Posterior cingulate gyrus (tissue), 11 donors: ENCODE measurements at regions not wholly inside any gene's neighbourhood (a gene's known extent, or its start where the extent isn't known, plus 50 kb on each side); places are given as distances from the start of the nearest gene placed in this dataset.
"Not testable (repeated sequence)": the region's sequence is repeated elsewhere in the genome, so short reads cannot be mapped to it uniquely, and the experiment has no call there.

ENCODE experiments used
- DNase-seq, 10 donors: peaks; one replicate each; pipeline versions ENCODE4 v3.0.0 to v3.0.0-alpha.2; 2020 to 2021; ENCODE audit warnings: mixed read lengths in 3 of 10
- intact Hi-C: fragments of 100-400 bp; cut with DNase I; formaldehyde crosslinking; loops from one replicate; pipeline ENCODE4 v1.15.1; 2023

DNA sequence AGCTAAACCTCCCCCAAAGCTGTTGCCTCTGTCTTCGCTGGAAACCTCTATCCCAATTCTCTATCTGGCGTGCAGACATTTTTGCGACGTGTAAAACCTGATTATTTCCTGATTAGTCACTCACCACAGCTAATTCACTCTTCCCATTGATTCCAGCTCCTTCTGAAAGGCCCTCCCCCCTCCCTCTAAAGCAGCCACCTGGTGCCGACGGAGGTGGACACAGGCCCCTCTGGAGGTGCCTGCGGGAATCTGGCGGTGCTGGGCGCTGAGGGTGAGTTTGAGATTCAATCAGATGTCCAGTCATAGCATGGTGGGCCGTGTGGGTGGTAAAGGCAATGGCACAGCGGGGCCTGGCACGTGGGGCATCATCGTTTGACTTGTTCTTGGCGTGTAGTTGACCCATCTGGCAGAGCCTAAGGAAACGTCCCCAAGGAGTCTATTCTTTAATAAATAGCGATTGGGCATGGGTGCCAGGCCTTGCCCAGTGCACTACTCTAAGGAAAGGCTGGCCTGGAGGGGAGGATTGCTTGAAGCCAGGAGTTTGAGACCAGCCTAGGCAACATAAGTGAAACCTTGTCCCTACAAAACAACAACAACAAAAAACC lies 271.1 kb upstream of the MVB12B start:
- intact Hi-C loops = no loop called here
- DNase-seq = peak in 3 of 10 donors; percentile 45 to 57 (median 45)

DNA sequence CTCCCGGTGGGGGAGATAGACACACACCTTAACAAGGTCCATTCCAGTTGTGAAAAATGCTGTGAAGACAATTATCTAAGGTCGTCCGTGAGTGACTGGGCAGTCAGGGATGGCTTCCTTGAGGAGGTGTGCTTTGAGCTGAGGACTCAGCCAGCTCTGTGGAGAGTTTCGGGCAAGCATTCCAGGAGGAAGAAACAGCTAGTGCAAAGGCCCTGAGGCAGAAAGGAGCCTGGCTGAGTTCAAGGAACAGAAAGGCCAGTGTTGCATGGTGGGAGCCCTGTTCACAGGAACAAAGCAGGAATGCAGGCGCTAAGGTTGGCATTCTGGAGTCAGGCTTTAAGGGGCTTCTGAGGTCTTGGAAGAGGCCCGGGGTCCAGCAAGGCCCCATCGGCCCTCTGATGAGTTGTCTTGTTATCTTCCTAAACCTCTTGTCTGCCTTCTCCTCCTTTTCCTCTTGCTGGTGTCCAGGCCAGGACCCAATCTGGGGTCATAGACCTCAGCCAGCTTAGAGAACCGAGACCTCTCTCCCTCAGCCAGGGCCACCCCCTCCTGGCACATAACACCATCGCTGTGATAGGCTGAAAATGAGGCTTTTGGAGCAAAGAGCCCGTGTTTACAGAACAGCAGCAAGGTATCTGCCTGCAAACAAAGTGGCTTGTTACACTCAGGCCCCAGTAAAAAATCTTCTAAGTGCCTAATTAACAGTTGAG lies 270.2 kb upstream of the MVB12B start:
- DNase-seq = peak in 2 of 10 donors; percentile 22 to 58
- intact Hi-C loops = no loop called here

DNA sequence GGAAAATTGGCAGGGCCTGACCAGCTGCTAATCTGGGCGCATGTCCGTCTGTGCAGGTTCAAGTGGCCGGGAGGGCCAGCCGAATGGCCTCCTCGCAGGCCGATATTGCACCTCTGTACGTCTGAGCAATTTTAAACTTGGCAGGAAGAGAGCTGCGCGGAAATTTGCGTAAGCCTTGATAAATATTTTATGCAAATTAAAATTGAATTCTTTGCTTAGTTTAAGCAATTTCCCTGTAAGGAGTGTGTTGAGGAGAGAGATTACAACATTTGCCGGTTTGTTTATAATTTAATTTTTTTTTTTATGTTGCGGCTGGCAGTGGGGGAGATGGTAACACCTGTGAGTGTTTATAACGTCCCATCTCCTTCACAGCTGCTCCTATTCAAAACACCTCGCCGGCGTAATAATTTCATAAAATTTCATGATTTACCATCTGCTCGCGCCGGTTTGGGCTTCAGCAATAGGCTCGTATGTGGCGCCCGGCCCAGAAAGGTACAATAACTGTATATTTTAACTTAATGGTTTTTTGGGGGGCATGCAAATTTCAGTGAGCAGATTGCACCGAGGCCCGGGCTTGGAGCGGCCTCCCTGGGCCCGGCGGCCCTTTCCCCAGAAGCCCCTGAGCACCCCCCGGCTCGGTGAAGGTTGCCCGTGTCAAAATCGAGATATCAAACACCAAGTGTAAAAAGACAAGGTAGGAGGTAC lies 269.4 kb upstream of the MVB12B start:
- intact Hi-C loops = no loop called here
- peak in 2 of 10 donors; percentile 50 to 64 for DNase-seq

DNA sequence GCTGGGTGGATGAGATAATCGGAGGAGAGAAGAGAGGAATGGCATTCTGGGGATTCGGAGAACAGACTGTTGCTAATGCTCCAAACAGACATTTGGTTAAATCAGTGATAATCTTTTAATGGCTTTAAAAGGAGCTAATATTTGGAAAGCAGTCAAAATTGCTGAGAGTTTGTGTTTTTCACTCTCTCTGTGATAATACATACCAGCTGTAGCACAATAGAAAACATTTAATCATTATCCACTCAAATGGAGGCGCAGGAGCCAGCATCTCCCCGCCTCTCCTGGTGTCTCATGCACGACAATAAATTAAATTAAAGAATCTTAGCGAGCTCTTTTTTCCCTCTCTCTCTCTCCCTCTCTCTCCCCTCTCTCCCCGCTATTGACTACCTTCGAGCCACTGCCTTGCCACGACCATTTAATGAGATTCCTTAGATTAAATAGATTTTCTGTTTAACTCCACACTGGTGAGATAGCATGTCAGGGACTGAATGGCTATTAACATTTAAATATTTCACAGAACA lies 268.6 kb upstream of the MVB12B start:
- intact Hi-C loops = no loop called here
- DNase-seq = peak in 2 of 10 donors; percentile 3 to 27

DNA sequence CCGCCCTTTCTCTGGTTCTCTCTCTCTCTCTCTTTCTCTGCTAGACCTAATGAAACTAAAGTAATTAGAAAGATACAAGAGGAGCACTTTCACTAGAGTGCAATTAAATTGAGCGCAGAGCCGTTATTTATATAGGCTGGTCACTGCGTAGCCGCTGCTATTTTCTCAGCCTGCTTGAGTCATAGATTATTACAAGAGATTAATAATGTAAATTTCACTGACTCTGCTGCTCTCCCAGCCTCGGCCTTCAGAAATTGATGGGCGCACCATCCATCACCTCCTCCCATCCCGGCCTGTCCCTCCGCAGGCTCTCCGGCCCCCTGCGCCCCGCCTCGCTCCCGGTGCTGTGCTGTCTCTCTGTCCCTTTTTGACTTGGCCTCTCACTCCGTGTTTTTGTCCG lies 268.0 kb upstream of the MVB12B start:
- intact Hi-C loops = no loop called here
- peak in 2 of 10 donors; percentile 28 to 43 for DNase-seq

DNA sequence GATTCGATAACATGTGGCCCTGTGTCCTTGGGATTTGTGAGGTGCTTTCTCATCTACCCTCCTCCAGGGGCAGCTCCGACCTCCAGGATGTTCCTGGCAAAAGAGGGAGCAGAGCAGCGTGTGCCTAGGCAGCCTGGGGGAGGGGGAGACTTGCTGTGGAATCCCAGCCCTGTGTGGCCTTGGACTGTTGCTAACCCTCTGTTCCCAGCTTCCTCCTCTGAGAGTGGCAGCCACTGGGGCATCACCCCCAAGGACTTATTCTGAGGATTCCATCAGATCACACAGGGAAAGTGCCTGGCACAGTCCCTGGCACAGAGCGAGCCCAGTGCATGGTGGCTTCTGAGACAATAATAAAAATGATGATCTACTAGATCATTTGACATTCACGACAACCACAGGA lies 265.1 kb upstream of the MVB12B start:
- DNase-seq = peak in 2 of 10 donors; percentile 15 to 34
- intact Hi-C loops = no loop called here

DNA sequence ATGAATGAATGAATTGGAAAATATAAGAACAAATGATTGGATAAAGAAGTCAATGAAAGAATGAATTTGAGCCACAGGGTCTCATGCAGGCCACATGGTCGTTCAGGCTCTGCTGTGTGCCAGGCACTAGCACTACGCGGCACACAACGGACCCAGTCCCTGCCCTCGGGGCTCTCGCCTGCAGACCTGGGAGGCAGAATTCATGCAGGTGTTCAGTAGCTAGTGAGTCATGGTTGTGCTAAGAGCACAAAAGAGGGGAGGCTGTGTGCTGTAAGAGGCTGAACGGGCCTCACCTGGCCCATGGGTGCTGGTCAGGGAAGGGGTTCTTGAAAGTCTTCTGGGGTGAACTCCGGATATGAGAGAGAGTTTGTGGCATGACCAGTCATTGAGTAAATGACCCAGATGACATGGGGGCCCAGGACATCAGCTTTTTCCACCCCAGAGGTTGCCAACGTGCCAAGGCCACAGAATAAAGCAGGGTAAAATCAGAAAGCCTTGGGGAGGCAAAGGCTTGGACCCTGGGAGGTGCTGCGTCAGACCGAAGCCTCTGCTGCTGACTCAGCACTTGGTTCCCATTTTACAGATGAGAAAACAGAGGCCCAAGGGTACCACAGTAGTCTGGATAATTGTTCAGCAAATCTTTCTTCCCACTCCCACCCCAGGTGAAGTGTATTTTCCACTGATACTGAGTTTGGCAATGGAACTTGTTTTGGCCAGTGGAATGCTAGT lies 264.3 kb upstream of the MVB12B start:
- intact Hi-C loops = no loop called here
- peak in 2 of 10 donors; percentile 36 to 55 for DNase-seq

DNA sequence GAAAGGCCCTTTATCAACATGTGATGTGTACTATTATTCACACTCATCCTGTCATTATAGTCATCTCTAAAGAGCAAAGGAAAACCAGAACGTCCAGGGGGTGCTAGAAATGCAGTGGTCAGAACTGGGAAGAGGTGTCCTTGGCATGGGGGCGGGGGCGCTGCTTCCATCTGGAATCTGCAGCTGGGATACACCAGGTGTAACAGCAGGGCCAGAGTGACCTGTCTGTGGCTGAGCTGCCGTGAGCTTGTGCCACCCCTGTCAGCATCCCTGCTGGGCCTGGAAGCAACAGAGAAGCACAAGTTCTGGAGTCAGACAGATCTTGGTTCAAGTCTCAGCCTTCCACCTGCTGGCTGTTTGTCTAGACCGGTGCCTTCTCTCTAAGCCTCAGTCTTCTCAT lies 263.3 kb upstream of the MVB12B start:
- DNase-seq = peak in 2 of 10 donors; percentile 32 to 52
- intact Hi-C loops = no loop called here

DNA sequence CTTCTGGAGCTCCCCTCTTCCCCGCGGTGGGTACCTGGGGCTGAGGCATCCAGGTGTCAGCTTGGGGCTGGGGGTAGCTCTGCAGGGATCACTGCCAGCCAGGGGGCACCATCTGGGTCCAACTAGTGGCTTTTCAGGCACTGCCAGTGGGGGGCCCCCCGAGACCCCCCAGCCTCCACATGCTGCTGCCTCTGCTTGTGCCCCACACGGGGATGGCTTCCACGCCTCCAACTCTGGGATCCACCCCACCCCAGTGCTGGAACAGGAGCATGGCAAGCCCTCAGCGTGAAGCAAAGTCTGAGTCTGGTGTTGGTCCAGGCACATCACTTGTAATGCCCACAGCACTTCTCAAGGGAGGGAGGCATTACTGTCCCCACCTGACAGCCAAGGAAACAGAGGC lies 260.5 kb upstream of the MVB12B start:
- DNase-seq = peak in 3 of 10 donors; percentile 32 to 71 (median 55)
- intact Hi-C loops = no loop called here

DNA sequence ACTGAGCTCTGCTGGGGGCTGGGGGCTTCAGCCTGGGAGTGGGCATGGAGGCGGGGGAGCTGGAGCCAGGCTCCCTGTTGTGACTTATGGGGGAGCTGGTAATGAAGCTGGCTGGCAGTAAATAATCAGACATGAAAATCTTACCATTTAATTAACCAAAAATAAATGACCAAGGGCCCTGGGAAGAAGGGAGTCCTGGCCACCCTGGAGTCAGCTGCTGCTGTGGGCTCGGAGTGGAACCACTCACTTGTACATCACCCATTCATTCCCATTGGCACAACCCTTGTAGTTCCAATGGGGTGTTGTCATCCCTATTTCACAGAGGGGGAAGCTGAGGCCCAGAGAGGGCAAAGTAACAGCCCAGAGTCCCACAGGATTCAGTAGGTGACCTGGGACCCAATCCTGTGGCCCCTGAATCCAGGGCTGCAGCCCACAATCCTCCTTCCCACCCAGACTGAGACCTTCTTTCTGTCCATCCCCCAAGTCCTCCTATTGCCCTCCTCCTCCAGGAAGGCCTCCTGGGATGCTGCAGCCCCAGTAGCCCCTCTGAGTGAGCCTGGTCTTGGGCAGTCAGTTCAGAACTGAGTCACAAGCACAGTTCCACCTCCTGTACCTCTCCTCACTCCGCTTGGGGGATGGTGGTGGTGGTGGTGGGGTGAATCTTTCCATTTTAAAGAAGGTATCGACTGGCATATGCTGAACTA lies 259.4 kb upstream of the MVB12B start:
- DNase-seq = peak in 2 of 10 donors; percentile 29 to 34
- intact Hi-C loops = no loop called here

DNA sequence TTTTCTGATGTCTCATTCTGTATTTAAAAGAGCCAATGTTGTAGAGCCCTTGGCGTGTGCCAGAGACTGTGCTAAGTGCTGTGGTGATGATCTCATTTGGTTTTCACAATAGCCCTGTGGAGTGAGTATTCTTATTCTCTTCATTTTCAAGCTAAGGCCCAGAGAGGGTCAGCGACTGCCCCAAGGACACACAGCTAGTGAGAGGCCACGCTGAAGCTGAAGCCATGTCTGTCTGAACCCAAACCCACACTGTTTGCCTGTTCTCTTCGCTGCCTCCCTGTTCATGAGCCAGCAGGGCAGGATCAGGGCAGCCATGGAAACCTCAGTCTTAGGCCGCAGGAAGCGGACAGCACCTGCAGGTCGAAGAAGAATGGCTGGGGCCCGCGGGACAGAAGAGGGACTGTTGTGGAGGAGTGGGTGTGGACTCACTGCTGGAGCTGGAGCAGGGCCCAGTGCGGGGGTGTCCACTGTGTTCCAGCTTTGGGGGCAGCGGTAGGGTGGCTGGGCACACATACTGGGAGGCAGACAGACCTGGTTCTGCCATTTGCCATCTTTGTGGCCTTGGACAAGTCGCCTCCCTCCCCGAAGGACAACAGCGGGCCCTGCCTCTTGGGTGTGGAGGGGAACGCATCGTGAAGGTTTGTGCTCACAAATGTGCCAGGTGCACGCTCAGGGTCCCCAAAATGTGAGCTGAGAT lies 257.9 kb upstream of the MVB12B start:
- DNase-seq = peak in 3 of 10 donors; percentile 52 to 67 (median 56)
- intact Hi-C loops = no loop called here

DNA sequence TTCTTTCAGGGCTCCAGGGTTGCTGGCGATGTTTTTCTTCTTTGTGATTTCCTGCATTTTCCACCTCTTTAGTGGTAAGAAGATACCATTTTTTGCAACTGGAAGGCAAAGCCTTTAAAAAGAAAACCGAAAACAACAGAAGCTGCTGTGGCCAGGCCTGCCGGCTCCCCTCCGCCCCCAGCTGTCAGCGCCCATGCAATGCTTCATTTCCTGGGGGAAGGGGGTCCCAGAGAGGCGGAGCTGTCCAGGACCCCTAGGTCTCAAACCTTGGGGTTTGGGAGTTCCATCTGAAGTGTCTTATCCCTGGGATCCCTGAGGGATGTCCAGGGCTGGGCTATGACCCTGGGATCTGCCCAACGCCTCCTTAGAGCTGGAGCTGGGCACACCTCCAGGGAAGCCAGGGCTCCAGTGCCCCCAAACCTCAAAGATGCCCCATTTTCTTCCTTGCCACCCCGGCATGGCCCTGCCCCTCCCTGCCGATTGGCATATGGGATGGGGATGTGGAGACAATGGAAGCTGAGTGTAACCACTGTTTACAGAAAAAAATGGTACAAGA lies 257.2 kb upstream of the MVB12B start:
- intact Hi-C loops = no loop called here
- DNase-seq = peak in 3 of 10 donors; percentile 39 to 67 (median 55)

DNA sequence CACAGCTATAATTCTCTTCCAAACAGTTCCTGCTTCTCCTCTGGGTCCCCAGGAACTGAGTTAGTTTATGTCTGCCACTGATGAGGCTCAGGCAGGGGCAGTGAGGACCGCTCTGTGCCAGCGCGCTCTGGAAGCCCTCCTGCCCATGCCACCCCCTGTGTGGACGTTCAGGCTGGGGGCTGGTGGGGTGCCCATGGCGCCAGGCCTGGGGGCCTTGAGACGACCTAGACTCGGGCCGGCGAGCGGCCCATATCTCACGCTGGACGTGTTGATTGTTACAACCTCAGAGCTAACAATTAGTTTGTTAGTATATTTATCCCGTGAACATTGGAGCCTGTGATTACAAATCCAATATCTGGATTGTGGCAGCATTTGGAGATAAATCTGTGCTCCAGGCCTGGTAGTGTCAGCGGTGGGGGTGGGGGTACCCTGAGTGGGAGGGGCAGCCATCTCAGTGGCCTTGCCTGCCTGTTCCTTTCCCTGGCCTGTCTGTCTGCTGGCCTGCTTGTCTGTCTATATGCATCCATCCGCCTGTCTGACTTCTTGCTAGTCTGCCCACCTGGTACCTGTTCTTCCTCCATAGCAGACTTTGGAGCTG lies 256.5 kb upstream of the MVB12B start:
- intact Hi-C loops = no loop called here
- DNase-seq = peak in 3 of 10 donors; percentile 44 to 69 (median 50)

DNA sequence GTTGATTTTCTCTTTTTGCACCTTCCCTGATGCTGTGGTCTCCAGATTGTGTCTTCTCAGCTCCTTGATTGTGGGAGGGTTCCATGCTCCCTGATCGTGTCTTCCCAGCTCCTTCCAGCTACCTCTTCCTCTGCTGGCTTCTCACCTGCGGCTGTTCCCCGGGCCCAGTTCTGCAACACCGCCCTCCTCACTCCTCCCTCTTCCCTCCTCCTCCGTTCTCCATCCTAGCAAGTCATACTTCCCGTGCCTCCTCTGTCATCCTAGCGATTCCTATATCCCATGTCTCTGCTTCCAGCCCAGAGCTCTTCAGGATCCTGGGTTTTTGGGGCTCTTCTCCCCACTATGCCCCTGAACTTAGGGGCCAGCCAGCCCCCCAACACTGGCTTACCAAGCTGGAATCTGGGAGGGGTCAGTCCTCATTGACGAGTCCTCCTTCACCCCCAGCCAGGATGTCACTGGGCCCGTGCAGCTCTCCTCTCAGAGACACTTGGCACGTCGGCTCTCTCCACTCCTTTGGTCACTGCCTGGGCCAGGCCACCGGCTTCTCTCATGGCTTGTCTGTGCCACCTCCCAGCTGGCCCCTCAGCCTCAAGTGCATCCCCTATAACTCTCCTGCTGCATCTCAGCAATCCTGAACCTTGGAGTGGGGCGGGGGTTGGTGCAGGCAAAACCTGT lies 255.4 kb upstream of the MVB12B start:
- intact Hi-C loops = no loop called here

DNA sequence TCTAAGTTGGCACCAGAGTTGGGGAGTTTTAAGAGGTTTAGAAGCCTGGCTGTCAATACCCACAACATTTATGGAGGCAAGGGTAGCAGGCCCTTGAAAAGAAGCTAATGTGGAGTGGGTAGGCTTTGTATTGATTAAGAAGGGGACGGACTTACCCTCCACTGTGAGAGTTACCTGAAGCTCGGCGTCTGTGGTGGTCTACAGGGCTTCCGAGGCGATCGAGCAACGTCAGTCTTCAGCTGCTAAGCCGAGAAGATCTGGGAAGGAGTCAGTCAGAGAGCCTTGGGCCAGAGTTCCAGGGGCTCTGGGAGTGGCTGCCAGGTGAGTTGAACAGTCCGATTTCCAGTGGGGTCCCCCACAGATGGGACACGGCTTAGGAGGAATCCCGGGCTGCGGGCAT lies 249.0 kb upstream of the MVB12B start:
- intact Hi-C loops = not testable (repeated sequence)
- DNase-seq = peak in 2 of 10 donors; percentile 52 to 62

More for the DNA sequence above, 255.4 kb upstream of the MVB12B start:
- DNase-seq = peak in 3 of 10 donors; percentile 54 to 72 (median 55)

DNA sequence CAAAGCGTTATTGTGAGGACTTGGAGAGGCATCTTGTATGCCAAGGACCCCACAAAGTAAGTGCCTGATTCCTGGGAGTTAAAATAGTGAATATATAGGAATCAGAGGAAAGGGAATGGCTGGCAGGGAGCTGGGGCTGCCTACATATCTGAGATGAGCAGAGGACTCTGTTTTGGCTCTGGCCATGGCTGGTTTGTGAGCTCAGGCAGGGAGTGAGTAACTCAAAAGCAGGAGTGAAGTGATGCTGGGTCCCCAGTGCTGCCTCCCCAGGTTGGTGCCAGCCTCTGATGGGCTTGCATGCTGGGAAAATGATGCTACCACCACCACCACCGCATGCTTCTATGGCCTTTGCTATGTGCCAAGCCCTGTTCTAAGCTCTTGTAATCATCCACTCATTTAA lies 246.0 kb upstream of the MVB12B start:
- intact Hi-C loops = no loop called here
- peak in 3 of 10 donors; percentile 23 to 66 (median 61) for DNase-seq

DNA sequence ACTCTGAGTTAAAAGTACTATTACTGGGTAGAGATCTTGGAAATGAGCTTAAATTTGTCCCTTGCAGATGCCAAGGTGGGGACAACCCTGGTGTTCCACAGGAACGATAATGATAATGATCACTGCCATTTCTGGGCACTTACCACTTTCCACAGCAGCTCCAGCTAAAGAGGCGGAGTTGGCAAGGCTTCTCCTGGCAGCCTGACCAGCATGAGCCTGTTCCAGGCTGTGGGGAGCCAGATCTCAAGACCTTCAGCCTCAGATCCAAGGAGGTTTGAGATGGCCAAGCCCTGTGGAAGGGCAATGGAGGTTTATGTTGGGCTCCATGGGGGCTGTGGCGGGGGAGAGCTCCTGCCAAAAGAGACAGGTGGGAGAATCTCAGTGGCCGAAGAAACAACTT lies 244.9 kb upstream of the MVB12B start:
- intact Hi-C loops = no loop called here

DNA sequence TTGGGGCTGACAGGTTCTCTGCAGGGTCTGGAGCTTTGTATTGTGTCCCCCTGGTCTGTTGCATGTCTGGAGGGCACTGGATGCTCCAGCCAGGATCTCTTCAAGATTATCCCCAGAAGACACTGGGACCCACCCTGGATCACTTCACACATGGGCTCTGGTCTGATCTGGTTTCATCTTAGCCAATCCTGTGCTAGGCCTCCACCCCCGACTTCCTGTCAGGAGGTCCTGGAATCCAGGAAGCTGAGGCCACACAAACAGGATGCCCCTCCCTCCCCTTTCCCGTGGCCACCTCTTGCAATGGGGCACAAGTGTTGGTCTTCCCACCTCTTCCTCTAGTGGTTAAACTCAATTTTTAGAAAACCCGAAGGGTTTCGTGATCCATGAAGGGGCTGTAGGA lies 242.6 kb upstream of the MVB12B start:
- peak in 2 of 10 donors; percentile 18 to 47 for DNase-seq
- intact Hi-C loops = no loop called here

More for the DNA sequence above, 244.9 kb upstream of the MVB12B start:
- peak in 6 of 10 donors; percentile 30 to 77 (median 40) for DNase-seq
